LoVo (cell line): ENCODE measurements at regions not wholly inside any gene's neighbourhood (a gene's known extent, or its start where the extent isn't known, plus 50 kb on each side); places are given as distances from the start of the nearest gene placed in this dataset.

Source experiments
- DNase-seq: peaks from one replicate; pipeline ENCODE4 v3.0.0-alpha.2; 2016; ENCODE audit warnings: low spot score

DNA sequence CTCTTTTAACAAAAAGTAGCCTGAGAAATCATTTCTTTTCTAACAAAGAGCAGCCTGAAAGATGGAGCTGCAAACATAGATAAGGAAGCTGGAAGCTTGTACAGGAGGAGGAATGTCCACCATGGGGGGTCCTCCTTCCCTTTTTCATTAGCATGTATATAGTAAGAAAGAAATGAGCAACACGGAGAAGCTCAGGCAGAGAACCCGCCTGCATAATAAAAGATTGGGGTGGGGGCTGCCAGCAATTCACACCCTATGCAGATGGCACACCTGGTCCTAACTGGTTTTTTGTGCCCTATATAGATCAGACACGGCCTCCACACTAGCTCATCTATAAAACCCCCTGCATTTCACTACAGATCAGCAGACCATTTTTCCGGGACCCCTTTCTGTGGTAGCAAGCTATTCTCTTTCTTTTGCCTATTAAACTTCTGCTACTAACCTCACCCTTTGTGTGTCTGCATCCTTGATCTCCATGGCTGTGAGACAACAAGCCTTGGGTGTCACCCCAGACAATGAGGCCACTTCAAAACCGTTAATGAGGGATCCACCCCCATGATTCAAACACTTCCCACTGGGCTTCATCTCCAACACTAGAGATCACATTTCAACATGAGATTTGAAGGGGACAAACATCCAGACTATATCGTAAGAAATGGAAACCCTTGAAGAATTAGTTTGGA, 167.5 kb upstream of the FREM2 start:
- DNase-seq: no peak

DNA sequence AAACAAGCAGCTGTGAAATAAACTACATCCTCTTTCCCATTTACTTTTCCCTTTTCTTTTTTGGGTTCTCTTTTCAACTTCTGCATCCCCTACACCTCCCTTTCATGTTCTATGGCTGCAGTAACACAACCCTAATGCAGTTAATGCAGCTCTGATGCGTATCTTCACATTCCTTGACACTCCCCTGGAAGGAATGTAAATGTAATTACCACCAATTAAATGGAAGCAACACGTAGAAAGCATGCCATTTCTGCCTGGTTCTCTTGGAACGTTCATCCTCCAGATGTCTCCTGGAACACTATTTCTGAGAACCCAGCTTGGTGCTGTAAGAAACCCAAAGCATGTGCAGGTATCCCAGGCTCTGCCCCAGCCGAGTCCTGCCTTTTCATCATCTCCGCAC, 166.8 kb upstream of the FREM2 start:
- no peak for DNase-seq

DNA sequence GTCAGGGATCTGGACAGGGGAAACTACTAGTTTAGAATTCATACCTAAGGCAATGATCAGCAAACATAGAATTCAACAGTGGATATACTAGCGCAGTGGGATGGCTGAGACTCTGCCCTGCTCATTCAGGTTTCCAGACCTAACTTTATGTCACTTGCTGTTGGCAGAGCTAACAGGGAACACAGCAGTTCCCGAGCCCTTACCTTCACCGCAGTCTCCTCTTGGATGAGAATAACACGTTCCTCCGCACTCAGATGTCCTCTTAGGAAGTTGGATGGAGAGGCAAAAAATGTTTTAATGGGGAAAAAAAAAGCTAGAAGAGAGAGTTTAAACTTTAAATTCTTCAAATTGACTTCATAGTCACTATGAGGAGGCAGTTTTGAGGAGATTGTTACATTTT, 159.7 kb upstream of the FREM2 start:
- no peak for DNase-seq

DNA sequence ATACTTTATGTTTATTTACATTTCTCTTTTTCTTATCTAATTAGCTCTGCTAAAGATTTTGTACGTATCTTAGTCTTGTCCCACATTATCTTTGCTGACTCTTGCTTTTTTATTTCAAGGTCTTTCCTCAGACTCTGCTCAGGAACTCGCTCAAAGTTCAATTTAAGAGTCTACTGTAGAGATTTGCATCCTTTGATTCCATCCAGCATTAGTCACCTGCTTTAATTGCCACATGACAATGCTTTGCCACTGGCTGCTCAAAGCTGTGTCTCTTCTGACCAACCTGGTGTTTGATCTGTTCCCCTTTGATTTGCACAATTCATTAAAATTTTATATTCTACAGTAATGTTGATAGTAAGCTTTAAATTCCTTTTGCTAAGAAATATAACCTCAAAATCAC, 157.9 kb upstream of the FREM2 start:
- peak; percentile 3 for DNase-seq

DNA sequence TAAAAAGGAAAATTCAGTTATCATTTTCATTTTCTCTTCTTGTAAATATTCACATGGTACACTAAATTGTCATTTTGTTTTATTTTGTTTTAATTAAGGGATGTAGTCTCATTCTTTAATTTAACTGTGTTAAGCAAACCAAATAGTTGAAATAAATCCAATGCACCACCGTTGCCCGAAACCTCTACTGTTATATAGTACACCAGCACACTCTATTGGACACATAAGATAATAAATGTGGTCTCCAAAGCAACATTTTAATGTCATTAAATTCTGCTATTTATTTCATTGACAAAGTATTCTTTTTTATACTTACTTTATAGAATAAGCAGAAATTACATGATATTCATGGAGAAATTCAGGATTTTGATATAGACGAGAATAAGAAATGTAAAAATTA, 156.4 kb upstream of the FREM2 start:
- peak; percentile 5 for DNase-seq

DNA sequence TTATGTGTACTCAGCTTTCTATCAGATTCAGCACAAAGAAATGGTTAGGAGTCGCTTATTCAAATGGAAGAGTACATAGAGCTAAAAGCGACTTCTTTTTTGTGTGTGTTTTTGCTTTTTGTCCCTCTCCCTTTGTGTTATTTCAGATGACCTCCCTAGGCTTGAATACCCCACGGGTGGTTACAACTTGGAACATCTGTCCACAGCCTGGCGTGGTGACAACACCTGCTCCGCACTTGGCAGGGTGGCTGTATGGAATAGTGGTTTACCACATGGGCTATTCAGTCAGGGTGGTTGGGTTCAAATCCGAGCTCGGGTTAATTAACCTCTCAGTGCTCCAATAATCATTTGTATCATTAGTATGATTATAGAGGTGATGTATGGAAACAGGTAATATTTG, 151.6 kb upstream of the FREM2 start:
- no peak for DNase-seq

DNA sequence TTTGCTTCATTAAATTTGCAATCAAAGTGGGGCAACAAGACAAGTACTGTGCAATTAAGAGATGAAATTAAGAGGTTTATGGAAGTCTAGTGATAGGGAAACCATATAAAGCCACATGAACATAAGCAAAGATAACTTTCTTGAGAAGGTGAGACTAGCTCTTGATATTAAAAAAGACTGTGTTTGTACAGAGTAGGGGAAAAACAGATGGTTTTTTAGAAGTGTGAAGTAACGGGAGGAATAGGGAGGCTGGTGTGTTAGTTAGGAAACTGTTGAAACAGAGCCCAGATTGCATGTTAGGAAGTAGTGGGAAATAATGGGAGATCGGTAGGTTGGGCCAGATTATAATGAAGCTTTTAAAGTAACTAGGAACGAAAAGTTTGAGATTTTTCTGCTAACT, 149.8 kb upstream of the FREM2 start:
- no peak for DNase-seq

DNA sequence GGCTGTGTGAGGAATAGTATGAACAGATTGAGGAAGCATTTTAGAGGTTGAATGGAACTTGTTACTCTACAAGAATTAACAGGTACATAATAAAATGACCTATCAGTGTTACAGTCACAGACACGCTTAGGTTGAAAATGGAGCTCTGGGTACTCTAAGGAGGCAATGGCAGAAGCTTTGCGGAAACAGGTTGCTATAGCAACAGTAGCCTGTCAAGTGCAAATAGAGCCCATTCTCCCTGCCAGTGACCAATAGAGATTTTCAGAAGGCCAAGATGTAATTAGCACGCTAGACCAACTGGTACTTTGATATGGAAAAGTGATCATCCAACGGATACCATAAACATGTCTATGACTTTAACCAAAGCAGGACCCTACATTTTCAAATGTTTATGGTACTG, 148.5 kb upstream of the FREM2 start:
- no peak for DNase-seq

DNA sequence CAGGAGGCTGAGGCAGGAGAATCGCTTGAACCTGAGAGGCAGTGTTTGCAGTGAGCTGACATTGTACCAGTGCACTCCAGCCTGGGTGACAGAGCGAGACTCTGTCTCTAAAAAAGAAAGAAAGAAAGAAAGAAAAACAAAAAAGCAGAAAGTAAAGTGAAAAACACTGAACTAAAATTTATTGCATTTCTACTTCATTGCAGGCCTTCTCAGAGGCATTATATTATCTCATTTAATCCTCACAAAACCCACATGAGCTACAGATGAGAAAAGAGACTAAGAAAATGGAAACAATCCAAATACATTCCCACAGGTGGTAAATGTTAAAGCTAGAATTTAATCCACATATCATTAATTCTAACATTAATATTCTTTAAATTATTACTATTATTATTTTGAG, 147.2 kb upstream of the FREM2 start:
- no peak for DNase-seq

DNA sequence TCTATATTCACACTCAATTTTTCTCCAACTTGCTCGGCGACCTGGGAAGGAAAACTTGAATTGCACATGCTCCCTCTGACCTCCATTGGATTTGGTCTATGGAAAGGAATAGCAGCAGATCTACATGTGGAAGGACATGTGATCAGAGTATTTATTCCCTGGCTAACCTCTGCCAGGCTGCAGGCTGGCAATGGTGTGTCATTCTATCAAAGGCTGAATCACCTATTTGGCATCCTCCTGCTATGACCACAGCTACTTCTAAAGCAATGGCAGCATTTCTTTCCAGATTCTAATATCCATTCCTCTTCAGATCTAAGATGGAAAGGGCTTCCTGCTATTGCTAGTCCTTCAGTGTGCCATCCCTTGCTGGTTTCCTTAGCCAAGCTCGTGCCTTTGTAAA, 144.3 kb upstream of the FREM2 start:
- DNase-seq: peak; percentile 5

DNA sequence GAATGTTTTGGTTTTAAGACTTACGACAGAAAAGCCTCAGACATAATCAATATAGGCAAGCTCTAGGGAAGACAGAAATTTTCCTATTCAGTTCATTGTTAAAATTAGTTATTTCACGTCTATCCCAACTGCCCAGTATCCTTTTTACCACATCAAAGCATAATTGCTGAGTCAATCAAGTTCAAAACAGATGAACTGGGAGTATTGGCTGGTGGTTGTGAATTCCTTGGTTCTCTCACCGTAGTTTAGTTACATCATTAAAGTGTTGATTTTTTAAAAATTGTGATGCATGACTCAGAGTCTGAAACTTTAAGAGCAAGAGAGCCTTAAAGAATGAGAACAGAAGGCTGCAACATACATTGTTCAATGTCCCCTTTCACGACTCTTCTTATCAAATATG, 143.3 kb upstream of the FREM2 start:
- DNase-seq: no peak

DNA sequence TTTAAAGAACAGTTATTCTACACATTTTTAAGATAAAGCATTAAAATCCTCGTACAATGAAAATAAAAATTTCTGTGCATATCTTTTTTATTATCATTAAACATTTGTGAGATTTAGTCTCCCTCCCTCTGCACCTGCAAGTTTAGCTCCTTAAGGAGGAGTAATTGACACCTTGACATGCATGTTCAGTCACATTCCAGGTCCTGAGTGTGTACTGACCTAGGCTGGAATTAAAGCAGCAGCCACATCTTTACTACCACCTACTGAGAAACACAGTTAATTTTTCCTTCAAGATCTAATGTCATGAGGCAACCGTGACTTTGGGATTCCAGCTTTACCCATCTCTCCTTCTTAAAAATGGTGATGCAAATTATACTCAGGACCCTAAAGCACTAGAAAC, 123.1 kb upstream of the FREM2 start:
- no peak for DNase-seq

DNA sequence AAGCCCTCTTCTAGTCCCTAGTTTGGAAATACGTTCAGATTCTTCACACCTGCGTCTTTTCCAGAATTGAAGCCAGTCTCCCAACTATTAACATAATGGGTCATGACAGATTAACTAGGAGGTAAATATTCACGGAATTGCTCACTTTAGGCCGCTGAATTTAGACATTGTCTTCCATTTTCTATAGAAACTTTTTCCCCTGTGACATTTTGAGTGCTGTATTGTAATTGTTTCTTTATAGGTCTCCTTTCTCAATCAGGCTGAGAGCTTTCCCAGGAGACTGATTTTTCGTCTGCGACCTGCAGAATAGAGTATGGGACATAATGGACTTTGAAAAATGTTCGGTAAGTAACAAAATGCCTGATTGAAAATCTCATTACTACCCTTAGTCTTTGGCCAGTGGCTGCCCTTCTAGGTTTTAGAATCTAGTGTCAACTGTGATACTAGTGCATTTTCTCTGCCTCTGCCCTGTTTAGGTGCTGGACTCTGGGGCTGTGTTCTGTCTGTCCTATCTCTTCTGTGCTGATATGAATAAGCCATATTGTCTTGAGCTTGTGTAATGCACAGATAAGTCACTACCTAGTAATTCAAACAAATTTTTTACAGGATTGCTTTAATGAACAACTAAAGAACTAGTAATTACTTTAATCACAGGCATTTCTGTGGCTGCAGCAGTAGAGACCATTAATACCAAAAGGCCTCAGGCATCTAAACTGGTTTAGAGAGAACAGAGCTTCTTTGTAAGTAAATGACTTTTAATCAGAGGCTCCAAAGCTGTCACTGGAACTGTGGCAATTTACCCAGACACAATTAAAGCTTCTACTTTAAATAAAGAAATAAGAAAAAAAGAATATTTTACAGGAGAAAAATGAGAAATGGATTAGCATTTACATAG, 122.4 kb upstream of the FREM2 start:
- no peak for DNase-seq

DNA sequence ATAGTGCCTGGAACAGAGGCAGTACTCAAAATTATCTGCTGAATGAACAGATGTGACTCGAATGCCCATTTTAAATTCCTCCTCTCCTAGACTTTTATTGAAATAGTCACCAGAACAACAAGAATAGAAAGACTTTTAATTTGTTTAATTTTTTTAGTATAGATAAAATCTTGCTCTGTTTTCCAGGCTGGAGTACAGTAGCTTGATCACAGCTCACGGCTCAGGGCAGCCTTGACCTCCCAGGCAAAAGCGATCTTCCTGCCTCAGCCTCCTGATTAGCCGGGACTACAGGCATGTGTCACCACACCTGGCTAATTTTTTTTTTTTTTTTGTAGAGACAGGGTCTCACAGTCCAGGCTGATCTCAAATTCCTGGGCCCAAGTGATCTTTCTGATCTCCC, 120.9 kb upstream of the FREM2 start:
- DNase-seq: no peak

DNA sequence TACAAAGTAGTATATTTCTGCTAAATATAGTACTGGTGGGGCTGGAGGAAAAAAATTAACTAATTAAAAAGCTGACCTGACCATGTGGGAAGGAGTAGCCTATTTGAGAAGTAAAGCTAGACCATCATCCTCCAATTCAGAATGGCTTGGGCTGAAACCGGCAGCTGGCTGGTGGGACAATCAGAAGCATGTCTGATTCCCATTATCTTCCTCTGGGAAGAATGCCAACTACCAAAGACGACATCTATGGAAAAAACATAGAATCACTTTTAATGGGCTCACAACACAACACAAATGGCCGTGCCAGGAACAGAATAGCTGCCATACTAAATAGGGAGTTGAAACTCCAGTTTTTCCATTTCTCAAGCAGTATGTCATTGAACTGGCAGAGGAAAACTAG, 120.4 kb upstream of the FREM2 start:
- DNase-seq: no peak

DNA sequence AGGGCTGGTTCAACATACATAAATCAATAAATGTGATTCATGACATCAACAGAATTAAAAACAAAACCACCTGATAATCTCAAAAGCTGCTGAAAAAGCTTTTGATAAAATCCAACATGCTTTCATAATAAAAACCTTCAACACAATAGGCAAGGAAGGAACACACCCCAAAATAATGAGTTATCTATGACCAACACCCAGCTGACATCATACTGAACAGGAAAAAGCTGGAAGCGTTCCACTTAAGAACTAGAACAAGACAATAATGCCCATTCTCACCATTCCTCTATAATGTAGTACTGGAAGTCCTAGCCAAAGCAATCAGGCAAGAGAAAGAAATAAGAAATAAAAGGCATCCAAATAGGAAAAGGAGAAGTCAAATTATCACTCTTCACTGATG, 116.2 kb upstream of the FREM2 start:
- DNase-seq: no peak

DNA sequence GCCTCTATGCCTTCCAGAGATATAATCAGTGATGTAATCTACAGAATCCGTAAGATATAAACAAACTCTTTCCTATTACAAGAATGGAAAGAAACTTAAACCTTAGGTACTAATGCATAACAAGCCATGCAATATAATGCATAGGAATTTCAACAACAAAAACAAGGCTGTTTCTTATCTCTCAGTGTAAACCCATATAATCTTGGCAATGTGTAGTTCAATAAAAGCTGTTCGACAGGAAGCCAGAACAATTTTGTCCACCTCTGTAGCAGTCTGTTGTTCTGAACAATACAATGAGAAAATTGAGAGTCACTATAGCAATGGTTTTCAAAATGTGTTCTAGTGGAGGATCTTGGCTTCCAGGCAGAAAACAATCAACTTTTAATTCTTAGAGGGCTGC, 111.5 kb upstream of the FREM2 start:
- no peak for DNase-seq

DNA sequence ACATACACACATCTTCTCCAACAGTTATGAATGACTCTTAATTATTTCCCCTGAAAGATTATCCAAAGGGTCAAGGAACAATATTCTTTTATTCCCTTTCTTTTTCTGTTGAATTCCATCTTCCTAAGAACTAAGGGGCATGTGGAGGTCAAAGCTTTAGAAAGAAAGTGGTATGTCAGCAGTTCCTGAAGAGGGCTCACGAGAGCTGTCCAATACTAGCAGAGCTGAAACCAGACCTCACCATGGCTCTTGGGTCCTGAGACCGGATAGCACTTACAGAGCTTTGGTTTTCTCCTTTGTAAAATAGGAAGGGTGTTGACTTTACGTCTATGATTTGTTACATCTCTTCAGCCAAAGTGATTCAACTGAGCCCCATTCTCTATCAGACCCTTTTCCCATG, 109.8 kb upstream of the FREM2 start:
- no peak for DNase-seq

DNA sequence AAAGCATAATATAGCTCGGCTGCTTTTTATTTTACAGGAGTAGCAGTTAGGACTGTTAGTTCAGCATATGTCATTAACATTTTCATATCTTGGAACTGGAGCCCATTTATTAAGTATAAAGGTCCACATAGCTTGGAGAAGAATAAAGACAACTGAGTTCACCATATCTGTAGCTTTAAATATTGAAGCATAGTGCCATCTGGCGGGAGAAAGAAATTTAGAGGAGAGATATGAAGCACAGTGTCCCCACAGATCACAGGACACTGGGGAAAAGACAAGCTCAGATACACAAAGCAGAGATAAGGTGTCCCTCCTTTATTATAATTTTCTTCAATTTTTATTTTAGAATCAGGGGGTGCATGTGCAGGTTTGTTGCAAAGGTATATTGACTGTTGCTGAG, 104.7 kb upstream of the FREM2 start:
- peak; percentile 46 for DNase-seq

DNA sequence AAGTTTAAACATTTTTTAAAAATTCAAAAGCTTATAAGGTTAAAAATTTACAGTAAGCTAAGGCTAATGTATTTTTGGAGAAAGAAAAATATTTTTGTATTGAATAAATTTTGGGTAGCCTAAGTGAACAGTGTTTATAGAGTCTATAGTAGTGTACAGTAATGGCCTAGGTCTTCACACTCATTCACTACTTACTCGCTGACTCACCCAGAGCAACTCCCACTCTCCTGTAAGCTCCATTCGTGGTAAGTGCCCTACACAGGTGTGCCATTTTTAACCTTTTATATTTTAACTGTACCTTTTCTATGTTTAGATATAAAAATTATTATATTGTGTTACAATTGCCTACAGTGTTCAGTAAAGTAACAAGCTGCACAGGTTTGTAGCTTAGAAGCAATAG, 96.6 kb upstream of the FREM2 start:
- DNase-seq: no peak

DNA sequence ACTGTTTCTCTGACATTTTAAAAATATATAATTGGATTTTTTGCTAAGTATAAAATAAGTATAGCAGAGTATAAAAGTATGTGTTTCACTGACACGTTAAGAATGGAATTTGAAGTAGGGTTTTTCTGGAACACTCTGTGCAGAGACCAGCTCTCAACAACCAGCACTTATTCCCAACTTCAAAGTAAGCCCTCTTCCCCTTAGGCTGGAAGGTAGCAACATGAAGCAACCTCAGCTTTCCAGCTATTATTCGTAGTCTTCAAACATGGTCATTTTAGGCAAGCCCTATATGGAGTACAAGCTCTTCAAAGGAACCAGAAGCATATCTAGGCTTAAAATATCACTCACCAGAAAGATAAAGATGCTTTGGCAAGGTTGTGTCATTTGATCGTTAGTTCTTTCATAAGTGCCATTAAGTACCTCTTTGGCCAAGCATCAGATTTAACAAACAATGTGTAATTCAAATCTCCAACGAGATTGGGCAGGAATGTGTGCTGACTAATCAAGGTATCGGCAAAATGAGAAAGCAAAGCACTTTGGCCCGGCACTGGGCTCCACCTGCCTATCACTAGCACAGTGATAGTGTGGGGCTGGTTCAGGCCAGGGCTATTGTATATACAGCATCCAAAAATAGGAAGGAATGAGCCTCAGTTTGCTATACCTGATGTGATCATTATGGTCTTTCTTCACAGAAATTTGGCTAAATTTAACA, 95.9 kb upstream of the FREM2 start:
- no peak for DNase-seq

DNA sequence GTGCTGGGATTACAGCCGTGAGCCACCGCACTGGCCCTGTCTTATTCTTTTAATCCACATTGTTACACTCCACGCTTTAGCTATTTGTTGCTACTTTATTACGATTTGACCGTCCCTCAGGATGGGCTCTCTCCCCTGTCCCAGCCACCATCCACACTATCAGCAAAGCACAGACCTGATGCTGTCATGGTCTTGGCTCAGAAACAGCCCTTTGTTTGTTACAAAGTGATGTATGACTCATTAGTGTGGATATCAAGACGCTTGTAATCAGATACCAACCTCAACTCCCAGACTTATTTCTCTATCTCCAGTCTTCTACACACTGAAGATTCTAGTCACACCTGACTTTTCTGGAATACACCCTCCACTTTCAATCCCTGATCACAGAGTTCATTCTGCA, 84.6 kb upstream of the FREM2 start:
- no peak for DNase-seq
